ENCODE measurements at regions not wholly inside any gene's neighbourhood (a gene's known extent, or its start where the extent isn't known, plus 50 kb on each side); places are given as distances from the start of the nearest gene placed in this dataset.

DNA sequence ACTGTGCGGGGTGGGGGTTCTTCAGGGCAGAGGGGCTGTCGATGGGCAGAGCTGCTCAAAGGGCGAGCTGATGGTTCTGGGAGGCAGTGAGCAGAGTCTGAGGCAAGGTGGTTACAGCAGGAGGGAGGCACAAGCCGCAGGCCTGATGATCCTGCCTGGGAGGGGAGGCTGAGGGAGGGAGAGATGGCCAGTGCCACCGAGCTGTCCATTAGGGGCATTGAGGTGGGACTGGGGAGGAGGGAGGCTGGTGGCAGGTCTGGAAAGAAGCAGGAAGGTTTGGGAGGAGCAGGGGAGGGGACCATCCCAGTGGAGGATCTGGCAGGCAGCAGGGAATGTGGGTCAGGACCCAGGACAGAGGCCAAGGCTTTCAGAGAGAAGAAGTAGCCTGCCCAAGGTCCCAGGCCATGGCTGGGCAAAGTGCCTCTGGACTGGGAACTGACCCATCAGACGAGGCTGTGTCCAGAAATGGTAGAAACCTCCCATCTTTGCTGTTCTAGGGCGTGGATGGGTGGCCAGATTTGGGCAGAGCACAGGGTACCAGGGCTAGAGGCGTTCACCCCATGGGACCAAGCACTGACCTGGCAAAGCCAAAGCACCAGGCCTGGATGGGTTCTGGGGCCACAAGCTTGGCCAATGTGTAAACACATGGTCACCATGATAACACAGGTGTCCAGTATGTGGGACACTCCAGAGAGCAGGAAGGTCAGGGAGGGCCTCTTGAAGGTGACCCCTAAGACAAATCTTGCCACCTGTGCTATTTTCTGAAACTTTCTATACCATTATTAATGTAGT, 55.5 kb downstream of the INHBB start:
- DNase-seq (ENCODE audit: low read depth): no peak
- H3K4me3 ChIP-seq (ENCODE audit: low read length): no peak overlapping the region
- TF ChIP-seq, protein P1, sequence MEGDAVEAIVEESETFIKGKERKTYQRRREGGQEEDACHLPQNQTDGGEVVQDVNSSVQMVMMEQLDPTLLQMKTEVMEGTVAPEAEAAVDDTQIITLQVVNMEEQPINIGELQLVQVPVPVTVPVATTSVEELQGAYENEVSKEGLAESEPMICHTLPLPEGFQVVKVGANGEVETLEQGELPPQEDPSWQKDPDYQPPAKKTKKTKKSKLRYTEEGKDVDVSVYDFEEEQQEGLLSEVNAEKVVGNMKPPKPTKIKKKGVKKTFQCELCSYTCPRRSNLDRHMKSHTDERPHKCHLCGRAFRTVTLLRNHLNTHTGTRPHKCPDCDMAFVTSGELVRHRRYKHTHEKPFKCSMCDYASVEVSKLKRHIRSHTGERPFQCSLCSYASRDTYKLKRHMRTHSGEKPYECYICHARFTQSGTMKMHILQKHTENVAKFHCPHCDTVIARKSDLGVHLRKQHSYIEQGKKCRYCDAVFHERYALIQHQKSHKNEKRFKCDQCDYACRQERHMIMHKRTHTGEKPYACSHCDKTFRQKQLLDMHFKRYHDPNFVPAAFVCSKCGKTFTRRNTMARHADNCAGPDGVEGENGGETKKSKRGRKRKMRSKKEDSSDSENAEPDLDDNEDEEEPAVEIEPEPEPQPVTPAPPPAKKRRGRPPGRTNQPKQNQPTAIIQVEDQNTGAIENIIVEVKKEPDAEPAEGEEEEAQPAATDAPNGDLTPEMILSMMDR (conservative IDR thresholded peaks at IDR 0.05; ENCODE audit: low read depth, low read length): no peak

DNA sequence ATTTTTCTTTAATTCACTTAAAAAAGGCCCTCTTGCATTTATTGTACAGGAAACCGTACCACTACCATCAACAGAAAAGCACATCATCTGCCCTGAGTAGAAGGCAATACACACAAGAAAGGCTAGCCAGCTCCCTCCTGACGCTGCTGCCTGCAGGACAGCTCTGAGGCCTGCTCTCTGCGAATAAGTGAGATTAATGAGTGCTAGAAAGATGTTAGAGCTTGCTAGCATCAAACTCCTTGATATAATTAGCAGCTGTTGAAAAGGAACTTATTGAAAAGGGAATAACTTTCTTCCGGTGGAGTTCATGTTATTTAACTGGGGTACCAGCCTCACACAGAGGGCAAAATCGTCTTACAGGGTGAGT, 56.1 kb downstream of the INHBB start:
- no peak overlapping the region for H3K4me3 ChIP-seq (ENCODE audit: low read length)
- DNase-seq (ENCODE audit: low read depth): no peak
- TF ChIP-seq, protein P1 (conservative IDR thresholded peaks at IDR 0.05; ENCODE audit: low read depth, low read length): no peak

DNA sequence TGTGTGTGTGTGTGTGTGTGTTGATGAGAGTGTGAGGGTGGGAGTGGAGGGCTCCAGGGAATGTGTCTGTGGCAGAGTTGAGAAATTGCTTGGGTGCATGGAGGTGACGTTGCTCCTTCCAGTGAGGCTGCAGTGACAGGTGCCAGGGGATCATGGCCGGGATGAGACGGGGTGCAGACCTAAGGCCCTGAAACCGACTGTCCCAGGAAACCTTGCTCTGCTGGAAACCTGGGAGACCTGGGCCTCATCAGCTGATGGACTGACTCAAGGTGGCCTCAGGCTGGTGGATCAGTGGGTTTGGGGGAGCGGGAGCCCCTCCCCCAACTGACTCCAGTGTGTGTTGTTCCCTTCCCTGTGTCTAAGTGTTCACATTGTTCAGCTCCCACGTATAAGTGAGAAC, 56.6 kb downstream of the INHBB start:
- no peak for DNase-seq (ENCODE audit: low read depth)
- TF ChIP-seq, protein P1 (conservative IDR thresholded peaks at IDR 0.05; ENCODE audit: low read depth, low read length): no peak

DNA sequence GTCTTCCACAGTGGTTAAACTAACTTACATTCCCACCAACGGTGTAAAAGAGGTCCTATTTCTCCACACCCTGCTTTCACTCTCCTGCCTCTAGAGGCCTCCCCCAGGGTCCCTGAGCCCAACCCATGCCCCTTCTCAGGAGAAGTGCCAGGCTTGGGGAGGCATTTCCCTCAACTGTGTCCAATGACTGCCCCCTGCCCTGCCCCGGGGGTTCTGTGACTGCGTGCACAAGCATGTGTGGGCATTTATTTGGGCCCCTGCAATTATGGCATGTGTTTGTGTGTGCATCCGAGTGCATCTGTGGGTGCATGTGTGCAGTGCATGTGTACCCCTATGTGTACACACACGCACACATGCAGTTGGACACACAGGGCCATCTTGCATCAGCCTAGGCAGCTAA, 57.3 kb downstream of the INHBB start:
- TF ChIP-seq, protein P1 (conservative IDR thresholded peaks at IDR 0.05; ENCODE audit: low read depth, low read length): no peak
- H3K4me3 ChIP-seq (ENCODE audit: low read length): no peak overlapping the region
- DNase-seq (ENCODE audit: low read depth): no peak

More for the DNA sequence above, 56.6 kb downstream of the INHBB start:
- H3K4me3 ChIP-seq (ENCODE audit: low read length): no peak overlapping the region

DNA sequence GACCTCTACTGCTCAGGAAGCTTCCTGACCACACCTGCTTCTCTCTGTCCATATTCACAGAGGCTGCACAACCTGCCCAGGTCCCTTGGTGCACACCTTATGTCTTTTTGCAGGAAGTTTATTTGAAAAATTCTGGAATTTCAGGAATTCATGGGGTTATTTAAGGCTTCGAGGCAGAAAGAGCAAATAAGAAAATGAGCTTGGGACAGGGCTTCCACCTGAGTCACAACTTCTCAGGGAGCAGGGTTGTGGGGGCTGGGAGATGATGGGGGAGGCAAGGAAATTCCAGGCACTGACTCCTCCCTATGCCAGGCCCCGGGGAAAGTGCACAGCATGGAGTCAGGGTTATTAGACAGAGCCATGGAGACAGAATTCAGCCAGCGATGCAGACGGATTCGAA, 57.7 kb downstream of the INHBB start:
- H3K4me3 ChIP-seq (ENCODE audit: low read length): no peak overlapping the region
- no peak for DNase-seq (ENCODE audit: low read depth)
- TF ChIP-seq, protein P1 (conservative IDR thresholded peaks at IDR 0.05; ENCODE audit: low read depth, low read length): no peak

DNA sequence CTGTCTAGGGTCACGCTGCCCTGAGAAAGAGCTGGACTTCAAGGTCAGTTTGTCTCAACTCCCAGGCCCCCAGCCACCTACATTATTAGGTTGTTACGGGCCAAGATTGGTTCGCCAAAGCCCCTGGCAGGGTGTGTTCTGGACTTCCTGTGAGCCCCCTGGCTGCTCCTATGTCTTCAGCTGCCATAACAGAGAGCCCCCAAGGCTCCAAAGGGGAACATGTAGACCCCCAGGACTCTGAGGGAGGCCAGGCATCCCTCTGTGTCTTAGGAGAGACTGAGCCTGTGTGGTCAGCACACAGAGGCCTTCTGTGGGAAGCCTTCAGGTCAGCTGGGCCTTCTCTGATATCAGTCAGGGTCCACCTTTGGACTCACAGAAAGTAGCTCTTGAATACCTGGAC, 58.3 kb downstream of the INHBB start:
- TF ChIP-seq, protein P1 (conservative IDR thresholded peaks at IDR 0.05; ENCODE audit: low read depth, low read length): no peak
- no peak overlapping the region for H3K4me3 ChIP-seq (ENCODE audit: low read length)
- no peak for DNase-seq (ENCODE audit: low read depth)
